Ecto neural progenitor cell (in vitro differentiated cells): ENCODE measurements at regions not wholly inside any gene's neighbourhood (a gene's known extent, or its start where the extent isn't known, plus 50 kb on each side); places are given as distances from the start of the nearest gene placed in this dataset.

Experiments used
- DNase-seq: peaks from one replicate; pipeline ENCODE4 v3.0.0-alpha.2; 2018; ENCODE audit warnings: low spot score

DNA sequence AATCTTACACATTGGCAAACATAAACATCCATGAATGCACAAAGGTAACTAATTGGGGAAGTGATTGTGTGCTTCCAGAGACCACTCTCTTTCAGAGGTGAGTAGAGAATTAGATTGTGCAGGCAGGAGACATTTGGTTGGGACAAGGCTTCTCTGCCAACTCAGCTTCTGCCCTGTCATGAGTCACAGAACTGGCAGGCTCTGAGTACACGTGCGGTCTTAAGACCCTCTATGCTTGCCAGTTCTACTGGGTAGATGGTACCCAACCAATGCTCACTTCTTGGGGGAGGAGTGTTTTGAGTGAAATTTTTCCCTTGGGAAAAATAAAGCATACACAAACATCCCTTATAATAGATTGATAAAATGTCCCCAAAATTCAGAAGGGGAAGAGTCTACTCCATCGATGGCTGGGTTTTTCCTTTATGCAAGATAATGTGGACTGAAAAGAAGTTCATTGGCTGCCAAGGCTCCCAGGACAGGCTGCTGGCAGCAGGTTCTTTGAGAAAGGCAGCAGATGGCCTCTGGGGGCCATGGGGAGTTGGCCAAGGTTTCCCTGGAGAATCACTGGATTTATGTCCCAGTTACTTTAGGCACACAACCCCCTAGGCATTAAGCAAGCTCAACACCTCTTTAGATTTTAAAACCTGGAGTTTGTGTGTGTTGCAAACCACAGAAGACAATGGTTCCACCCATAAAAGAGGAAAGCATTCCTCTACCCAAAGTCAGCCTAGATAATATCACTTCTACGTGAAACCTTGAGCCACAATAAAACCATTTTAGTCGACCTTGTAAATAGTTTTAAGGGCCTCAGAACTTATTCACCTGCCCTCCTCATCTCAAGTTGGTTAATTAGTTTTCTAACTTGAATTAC, 417.0 kb downstream of the TXNL1 start:
- DNase-seq, result no peak

DNA sequence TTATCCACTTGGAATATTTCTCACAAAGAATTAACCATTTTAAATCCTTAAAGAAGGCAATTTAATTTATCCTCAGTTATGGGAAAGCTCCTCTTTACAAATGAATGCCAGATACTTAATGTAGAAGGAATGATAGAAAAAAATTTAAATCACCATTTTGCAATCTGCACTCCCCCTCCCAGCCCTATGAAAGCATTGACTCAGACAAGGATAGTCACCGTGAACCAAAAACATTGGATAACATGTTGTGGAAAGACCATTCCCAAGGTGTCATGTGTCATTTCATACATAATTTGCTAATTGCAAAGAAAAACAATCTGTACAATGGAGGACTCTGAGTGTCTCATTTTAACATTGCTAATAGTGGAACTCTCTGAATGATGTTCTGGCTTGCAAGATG, 421.0 kb downstream of the TXNL1 start:
- no peak for DNase-seq

DNA sequence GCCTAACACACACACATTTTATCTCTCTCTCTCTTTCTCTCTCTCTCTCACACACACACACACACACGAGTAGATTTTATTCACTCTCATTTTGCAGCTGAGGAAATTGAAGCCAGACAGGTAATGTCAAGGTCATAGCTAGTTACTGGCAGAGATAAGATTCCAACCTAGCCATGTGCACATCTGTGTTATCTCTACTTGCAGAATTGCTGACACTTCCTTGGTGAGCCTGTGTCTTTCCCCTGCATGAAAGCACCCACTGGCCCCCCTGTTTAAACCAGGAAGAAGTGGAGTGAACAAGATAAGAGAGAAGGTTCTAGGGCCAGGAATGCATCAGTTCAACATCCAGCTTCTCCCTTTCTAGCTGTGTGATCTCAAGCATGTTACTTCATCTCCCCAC, 423.7 kb downstream of the TXNL1 start:
- no peak for DNase-seq

DNA sequence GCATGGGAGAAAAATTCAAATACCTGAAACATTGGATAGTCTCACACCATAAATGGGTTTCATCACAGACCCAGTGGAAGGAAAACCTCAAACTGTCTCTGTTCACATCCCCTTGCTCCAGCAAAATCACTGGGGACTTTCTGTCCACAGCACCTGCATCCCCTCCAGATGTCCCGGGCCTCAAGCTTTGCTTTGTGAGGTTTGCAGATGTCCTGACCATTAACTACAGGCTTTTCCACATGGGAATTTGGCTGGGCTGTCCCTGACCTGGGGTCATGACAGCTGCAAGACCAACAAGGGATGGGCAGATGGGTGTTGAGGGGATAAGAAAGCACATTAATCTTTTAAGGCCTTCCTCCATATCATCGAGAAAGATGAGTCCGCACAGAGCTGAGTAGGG, 427.9 kb downstream of the TXNL1 start:
- no peak for DNase-seq

DNA sequence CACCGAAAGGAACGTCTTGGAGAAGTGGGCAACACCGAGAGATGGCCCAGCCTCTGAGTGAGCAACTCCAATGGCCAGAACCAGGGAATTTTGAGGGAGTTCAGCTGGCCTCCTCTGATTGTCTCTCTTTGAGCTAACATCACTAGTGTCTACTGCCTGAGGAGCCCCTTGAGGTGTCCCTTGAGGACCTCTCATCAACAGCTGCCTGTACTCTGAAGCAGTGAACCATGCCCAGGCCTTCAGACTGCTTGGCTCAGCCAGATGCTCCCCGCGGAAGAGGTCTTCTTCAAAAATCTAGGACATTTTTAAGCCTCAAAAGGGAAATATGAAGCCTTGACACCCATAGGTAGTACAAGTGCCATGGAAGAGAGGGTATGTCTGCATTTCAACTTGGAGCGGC, 430.4 kb downstream of the TXNL1 start:
- DNase-seq, result no peak

DNA sequence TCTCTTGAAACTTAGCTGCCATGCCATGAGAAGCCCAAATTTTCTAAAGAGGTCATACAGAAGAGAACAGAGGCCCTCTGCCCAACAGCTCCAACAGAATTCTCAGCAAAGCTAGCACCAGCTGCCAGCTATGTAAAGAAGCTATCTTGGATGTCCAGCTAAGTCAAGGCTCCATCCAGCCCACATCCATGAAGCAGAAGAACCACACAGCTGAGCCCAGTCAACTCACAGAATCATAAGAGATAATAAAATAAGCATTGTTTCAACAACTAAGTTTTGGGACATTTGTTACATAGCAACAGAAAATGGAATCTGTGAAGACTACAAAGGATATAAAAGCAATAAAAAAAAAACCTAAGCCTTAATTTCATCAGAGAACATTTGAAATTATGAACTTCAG, 434.3 kb downstream of the TXNL1 start:
- DNase-seq, result no peak

DNA sequence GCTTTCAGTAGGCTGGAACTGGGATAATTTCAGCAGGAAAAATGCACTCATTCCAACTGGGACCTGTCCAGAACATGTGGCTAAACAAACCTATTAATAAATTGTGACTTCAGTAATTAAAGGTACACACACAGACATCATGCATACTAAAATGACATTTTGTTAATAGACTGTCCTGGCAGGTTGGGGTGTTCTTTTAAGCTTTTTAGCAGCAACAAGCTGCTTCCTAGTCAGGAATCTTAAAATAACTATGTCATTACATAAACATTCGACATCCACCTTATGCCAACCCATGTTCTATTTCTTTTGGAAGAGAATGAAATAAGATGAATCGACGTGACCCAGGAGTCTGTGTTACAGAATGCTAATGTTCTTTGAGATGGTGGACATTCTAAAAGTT, 435.7 kb downstream of the TXNL1 start:
- DNase-seq, result no peak

DNA sequence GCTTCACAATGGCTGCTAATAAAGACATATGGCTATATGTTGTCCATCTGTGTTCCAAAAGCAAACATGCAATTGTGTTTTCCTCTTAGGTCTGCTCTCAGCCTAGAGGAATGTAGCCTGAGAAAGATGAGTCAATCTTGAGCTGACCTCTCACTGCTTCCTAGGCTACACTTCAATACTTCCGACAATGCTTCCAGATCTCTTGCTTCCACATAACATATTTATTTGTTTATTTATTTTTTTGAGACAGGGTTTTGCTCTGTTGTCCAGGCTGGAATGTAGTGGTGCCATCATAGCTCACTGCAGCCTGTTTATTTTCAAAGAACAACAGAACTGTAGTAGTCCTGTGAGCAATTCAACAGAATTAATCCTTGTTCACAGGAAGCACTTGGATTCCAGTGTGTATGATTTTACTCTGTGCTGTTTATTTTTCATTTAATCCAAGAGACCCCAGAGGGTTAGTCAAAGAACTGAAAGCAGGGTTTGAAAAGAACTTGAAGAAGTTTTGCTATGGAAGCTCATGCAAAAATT, 437.9 kb downstream of the TXNL1 start:
- DNase-seq, result no peak

DNA sequence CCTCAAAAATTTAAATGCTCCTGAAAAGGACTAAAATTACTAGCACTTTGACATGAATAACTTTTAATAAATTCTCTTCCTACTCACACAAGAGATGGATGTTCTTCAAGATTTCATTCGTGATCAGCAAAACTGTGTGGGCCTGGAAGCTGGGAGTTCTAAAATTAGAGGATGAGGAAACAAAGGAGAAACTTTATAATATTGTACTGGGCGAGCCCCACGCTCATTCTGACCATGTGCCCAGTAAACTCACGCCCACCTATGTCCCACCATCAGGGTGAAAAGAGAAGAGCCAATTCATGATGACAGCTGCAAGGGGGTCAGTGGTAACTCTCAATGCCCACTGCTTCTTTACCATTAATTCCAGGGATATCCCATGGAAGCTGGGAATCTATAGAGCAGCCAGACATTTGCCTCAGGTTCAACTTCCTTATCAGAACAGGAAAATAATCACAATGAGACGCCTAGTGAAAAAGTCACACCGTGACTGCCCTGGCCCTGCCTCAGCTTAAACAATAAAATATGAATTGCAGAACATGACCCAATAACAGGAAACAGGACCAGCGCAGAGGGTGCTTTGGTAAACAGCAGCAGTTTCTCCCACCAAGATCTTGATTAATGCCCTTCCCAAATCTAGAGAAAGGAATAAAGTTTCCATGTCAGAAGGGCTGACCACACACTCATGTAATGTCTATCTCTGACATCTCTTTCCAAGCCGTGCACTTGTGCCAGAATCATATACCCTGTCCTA, 438.6 kb downstream of the TXNL1 start:
- no peak for DNase-seq

DNA sequence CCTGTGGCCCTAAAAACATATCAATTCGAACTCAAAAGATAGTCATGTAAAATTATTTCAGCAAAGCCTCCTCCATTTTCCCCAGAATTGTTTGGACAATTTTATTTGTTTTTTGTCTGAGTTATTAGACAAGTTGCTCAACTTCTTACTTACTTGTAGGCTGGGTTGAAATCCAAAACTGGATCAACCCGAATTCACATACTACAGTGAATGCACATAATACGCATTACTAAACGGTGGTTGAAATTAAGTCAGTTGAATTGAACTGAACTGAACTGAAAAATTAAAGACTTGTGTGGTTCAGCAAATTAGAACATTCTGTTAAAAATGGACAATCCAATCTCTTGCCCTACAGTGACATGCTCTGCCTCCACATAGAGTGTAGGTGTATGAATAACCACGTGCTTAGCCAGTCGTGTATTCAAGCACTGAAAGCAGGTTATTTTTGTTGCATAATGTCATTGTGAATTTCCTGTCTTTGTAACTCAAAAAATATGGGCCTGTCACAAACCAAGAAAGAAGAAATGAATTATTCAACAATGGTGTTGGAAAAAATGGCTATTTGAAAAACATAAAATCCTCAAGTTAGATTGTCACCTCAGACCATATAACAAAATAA, 441.0 kb downstream of the TXNL1 start:
- DNase-seq, result no peak

DNA sequence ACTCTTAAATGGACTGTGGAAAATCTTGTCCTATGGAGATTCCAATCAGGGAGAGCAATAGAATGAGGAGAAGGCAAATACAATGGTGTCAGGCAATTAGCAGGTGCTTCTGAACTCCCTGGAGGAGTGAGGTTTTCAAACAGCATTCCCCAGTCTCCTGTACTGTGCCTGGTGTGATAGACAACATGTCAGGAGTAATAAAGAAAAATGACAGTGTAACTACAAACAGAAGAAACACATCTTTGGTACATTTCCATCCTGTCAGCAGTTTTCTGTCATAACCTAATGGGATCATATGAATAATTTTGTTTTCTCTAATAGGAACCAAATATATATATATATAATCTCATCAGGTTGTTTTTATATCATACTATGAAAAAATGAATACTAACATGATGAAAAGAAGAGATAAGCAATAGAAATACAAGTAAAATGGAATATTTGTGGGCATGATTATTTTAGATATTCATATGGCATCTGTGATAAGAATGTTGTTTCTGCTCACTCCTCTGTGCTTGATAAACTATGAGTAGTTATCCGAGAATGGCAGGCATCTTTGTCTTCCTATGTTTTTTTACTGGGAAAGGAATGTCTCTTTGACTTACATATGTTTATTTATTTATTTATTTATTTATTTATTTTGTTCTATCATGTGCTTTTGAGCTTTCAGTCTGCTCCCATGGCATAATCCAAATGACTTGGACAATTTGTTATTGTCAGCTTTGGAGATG, 441.7 kb downstream of the TXNL1 start:
- DNase-seq, result no peak

DNA sequence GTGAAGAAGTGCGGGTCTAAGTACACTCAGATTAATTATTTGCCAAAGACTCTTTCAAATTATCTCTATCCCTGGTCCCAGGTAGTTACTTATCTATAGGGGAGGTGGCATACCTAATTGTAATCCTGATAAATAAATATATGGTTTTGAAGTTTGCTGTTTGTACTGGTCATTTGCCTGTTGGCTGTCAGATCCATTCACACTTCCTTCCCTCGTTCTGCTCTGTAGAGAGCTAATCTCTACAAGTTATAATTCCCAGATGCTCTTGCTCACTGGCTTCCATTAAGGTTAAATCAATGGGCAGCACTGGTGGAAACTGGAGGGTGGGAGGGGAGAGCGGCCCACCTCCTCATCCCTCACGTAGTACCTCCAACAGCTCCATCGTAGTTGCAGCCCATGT, 447.1 kb downstream of the TXNL1 start:
- DNase-seq, result no peak

DNA sequence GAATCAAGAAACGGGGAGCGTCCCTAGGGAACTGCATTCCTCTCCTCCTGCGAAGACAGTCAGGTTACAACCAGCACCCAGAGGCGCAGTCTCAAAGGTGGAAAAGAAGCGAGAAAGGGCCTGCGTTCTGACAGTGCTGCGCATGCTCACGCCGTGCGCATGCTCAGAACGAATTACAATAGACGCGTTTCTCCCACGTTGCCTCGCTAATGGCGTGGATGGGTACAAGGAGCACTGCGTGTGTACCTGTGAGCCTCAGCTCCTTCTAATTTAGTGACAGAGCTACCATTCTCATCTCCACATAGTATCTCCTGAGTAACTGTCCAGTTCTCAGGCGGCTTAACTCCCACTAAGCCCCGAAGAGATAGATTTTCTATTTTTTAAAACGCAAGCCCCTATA, 448.8 kb downstream of the TXNL1 start:
- no peak for DNase-seq

DNA sequence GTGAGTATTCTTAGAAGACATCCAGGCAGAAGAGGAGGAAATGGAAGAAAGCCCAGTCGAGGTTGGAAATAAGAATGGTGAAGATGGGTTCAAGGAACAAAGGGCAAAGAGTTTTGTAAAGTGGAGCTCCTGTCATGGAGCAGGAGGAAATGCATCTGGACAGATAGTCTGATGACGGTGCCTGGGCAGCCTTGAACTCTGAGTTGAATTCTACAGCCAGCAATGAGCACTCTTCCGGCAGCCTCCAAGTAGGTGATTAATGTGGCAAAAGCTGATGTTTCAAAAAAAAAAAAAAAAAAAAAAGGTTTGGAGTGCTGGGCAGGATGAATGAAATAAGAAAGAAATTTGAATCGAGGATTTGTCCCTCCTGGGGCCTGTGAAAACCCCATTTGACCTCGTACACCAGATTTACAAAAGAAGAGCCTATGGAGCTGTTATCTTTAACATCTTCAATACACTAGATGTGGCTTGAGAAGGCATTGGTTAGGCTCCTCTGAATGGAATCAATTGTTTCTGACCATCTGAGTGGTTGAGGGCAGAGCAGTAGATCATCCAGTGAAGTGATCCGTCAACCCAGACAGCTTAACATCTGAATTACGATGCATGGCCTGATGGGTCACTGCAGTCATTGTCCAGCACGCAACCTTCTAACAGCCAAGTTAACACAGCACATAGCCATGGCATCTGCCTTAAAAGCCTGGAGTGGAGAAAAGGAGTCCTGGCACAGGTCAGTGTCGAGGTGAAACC, 449.7 kb downstream of the TXNL1 start:
- DNase-seq, result no peak

DNA sequence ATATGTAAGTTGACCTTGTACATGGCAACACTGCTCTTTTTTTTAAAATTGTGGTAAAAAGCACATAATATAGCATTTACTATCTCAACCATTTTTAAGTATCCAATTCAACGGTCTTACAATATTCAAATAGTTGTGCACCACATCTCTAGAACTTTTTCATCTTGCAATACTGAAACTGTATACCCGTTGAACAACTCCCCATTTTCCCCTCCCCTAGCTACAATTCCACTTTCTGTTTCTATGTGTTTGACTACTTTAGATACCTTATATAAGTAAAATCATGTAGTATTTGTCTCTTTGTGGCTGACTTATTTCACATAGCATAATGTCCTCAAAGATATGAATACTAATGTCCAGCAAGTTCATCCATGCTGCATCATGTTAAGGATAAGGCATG, 452.1 kb downstream of the TXNL1 start:
- DNase-seq, result no peak

DNA sequence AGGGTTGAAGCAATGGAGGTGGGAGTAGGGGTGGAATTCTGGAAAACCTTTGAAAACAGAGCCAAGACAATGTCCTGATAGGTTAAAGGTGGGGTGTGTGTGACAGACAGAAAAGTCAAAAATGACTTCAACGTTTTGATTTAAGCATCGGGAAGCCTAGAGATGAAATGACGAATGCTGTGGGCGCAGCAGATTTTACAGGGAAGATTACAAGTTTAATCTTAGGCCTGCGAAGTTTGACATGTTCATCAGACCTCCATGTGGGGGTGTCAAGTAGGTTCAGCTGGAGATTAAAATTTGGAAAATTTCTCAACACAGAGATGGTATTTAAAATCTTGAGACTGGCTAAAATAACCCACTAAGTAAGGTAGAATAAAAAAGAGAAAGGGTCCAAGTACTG, 453.3 kb downstream of the TXNL1 start:
- DNase-seq, result no peak

DNA sequence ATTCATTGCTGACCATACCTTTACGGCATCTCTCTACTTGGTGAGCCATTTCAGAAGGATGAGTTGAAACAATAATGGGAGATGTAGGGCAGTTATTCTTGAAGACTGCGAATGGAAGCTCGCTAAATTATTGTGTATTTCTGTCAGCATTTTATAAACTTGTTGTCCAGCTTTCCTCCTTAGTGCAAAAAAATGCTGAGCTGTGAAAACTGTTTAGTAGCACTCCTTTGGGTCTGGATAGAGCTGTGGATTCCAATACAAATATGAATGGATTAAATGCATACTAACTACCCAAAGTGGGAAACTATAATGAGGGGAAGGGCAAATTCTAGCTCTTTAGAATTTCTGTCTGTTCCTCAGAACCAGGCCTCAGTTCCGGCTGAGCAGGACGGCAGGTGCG, 461.6 kb downstream of the TXNL1 start:
- DNase-seq, result no peak

DNA sequence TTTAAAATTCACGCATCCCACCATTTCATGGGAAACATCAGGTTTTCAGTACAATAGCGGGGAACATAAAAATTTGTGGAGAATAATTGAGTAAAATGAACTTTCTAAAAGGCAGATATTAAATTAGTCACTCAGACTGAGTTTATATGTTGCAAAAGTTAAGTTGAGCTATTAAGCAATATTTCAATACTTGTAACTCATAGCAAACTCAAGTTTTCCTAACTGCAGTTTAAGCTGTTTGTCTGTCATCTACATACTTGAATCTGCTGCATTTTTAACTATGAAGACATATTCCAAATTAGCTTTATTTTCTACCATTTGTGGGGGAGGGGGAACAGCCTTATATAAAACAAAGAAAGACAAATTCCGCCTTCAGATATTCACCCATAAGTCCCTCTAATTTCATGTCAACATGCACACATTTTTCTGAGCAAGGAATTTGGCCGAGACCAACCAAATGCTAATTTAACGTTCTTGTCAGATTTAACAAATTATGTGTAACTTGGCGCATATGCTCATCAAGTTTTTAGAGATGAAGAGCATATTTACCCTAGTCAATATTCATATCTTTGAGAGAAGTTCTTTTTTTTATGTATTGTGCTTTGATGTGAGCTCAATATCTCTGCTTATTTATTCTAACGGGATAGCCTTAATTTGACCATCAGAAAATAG, 462.9 kb downstream of the TXNL1 start:
- no peak for DNase-seq

DNA sequence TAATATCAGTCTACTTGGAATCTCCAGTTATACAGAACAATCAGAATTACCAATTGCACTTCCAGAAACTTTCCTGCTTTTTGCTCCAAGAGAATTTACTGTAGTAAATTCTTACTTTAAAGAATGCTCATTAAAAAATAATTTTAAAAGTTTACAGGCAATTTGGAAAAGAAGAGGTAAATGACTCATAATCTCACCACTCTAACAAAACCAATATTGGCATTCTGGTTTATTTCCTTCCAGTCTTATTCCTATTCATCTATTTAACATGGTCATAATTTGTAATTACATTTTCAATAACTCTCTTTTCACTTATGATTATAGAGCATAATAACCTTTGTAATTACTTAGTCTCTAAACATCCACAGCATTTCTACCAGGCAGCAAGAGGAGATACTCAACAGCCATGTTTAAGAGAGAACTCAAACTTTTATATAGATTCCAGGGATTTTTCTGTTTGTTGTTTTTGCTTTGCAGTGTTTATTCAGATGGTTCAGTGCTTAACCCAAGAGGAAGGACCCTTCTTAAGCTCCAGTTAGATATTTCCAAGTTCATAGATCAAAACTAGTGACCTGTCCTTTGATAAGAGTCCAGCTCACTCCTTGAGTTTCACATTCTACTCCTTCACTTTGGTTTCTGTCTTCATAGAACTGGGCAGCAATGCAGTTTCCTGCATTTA, 464.7 kb downstream of the TXNL1 start:
- DNase-seq, result no peak

DNA sequence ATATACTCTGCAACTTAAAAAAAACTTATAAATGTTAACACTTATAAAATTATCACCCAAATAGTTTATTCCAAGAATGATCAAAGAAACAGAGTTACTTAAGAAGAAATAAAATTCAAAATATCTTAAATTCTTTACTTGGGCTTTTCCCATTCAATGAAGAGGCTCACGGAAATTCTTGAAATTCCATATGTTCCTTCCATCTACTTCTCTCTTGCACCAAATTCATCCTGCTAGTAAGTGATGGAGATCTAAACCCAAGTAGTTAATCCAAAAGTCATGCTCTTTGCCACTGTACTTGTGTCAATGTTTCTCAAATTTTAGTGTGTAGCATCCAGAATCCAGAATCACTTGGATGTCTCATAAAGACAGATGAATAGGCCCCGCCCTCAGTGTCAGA, 465.9 kb downstream of the TXNL1 start:
- DNase-seq, result no peak
